ENCODE measurements at regions not wholly inside any gene's neighbourhood (a gene's known extent, or its start where the extent isn't known, plus 50 kb on each side); places are given as distances from the start of the nearest gene placed in this dataset.
"Not testable (repeated sequence)": the region's sequence is repeated elsewhere in the genome, so short reads cannot be mapped to it uniquely, and the experiment has no call there.

- TF ChIP-seq POLR2A, CTCF (IDR thresholded peaks at IDR 0.05): not testable (repeated sequence)
Observed at GRCh38 chr17:26940587-26940986, 353.3 kb upstream of the WSB1 start.

Measured in right lobe of liver (tissue), 4 donors.